Keratinocyte (primary cell): ENCODE measurements at regions not wholly inside any gene's neighbourhood (a gene's known extent, or its start where the extent isn't known, plus 50 kb on each side); places are given as distances from the start of the nearest gene placed in this dataset.

Experiments used
- EZH2 ChIP-seq: IDR thresholded peaks from one replicate; pipeline ENCODE4 v1.6.1; 2012; ENCODE audit warnings: inconsistent platforms, mild to moderate bottlenecking, low read length, moderate library complexity
- TF ChIP-seq, protein P1 (sequence below), 3 experiments: IDR thresholded peaks in 1 of 3; conservative IDR thresholded peaks in 1 of 3; optimal IDR thresholded peaks in 1 of 3; 2 replicates in 2 of 3; 3 replicates in 1 of 3; pipeline versions ENCODE3 to v1.5.1; 2011; ENCODE audit warnings: low read length in 3 of 3, mild to moderate bottlenecking in 3 of 3, moderate library complexity in 2 of 3, control low read depth in 1 of 3, inconsistent platforms in 1 of 3; ENCODE audit not compliant: insufficient read depth in 2 of 3; ENCODE audit errors: extremely low read depth in 1 of 3

DNA sequence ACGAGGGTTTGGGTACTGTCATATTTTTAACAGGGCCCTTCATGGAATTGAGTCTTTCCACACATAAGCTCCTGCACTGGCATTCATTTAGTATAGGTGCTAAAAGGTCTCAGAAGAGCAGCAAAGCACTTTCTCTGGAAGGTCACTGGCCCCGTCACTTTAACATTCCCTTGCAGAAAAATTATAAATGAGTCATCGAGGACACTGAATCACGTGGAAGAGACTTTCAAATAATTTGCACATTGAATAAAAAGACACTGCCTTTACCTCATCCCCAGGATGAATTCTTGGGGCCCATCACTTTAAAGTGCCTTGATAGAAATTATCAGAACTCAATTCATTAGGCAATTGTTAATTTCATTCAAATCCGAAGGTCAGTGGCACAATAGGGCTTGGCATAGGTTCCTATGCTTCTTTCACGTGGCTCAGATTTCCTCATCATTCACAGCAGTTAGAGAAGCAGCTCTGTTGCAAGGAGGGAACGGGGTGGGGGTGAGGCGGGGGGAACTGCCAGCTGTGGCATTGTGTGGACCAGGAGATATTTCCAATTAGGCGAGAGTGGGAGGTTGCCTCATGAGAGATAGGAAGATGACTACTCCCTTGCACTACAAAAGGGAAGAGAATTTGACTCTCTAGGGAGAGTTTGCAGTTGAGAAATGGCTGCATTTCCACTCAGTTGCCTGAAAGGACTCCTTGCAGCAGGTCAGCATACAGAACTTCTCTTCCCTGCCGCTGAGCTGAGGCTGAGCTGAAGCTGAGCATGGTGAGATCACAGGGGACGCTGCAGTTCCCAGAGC, 86.3 kb upstream of the NPAS2 start:
- TF ChIP-seq, protein P1, sequence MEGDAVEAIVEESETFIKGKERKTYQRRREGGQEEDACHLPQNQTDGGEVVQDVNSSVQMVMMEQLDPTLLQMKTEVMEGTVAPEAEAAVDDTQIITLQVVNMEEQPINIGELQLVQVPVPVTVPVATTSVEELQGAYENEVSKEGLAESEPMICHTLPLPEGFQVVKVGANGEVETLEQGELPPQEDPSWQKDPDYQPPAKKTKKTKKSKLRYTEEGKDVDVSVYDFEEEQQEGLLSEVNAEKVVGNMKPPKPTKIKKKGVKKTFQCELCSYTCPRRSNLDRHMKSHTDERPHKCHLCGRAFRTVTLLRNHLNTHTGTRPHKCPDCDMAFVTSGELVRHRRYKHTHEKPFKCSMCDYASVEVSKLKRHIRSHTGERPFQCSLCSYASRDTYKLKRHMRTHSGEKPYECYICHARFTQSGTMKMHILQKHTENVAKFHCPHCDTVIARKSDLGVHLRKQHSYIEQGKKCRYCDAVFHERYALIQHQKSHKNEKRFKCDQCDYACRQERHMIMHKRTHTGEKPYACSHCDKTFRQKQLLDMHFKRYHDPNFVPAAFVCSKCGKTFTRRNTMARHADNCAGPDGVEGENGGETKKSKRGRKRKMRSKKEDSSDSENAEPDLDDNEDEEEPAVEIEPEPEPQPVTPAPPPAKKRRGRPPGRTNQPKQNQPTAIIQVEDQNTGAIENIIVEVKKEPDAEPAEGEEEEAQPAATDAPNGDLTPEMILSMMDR (optimal IDR thresholded peaks at IDR 0.05 in 1 of 3, IDR thresholded peaks at IDR 0.05 in 1 of 3, conservative IDR thresholded peaks at IDR 0.05 in 1 of 3; ENCODE audit: extremely low read depth in 1 of 3, insufficient read depth in 2 of 3, low read length in 3 of 3) = no peak
- TF ChIP-seq EZH2 = no peak
